Stimulated activated CD8-positive, alpha-beta memory T cell treated with anti-CD3 and anti-CD28 coated beads, Interleukin-4, amount 100 ng/mL, for 4 hours (primary cell): ENCODE measurements at regions not wholly inside any gene's neighbourhood (a gene's known extent, or its start where the extent isn't known, plus 50 kb on each side); places are given as distances from the start of the nearest gene placed in this dataset.

Source experiments
- DNase-seq, 2 donors: peaks; one replicate each; pipeline ENCODE4 v3.0.0-alpha.2; 2020; ENCODE audit warnings: low read depth in 2 of 2, low spot score in 1 of 2

DNA sequence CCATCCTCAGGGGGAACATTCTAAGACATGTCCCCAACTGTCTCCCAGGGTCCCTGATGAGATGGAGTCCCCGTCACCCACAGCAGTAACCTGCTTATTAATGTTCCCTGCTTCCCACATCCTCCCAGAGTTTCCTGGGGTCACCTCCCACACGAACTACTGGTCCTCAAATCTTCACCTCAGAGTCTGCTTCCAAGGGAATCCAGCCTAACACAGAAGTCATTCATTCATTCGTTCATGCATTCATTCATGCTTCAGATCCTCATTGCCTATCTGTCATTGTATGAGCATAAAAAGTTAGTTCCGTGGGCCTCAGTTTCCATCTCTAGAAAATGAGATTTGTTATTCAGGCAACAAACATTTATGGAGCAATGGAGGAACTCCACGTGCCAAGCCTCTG lies 516.2 kb downstream of the SHQ1 start:
- DNase-seq = no peak

DNA sequence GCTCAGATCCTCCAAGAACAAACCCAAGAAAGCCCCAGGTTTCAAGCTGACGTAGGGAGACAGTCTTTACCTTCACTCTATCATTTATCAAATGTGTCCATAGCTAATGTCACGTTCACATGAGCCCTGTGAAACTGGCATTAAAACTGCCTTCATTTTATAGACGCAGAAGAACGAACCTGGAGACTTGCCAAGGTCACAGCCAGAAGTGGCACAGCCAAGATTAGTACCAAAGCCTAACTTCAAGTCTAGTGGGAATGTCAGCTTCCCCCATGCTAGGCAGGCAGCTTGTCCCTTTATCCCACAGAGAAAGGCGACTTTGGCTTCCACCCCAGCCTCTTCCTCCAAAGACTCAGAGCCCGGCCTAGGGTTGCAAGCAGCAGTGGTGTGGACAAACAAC lies 517.2 kb downstream of the SHQ1 start:
- no peak for DNase-seq

DNA sequence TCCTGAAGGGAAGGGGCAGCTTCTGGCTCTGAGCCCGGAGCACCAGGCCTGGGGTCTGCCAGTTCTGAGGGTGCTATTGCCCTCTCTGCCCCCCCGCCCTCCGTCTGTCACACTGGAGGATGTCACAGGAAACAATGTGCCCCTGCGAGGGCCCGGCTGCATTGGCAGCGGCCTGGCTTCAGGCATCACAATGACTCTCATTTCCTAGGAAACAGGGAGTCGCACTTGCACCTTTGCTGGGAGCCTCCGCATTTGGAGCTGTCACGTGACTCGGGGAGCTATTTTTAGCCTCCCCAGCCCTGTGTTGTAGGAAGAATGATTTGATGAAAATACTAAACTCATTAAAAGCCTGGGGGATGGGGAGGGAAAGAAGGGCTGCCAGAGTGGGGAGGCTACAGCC lies 518.9 kb downstream of the SHQ1 start:
- DNase-seq = no peak

DNA sequence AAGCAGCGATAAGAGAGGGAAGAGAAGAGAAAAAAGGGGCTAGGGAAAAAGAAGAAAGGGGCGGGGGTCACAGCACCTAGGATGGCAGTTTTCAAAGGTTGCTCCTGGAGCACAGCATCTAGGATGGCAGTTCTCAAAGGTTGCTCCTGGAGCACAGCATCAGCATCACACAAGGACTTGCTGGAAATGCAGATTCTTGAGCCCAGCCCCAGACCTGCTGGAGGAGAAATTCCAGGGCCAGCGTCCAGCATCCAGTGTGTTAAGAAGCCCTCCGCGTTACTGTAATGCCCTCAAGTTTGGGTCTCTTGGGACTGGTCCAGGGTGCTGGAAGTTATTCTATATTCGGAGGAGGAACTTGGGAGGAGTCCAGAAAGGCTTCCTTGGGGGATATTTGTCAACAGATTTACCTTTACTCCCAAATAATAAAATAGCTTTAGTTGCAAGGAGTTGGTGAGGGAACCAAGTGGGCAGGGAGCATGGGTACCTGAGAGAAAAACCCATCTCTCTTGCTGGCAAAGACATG lies 519.4 kb downstream of the SHQ1 start:
- DNase-seq = no peak

- DNase-seq = no peak
These were observed 521.2 kb downstream of the SHQ1 start for GRCh38 chr3:72327008-72327407.

DNA sequence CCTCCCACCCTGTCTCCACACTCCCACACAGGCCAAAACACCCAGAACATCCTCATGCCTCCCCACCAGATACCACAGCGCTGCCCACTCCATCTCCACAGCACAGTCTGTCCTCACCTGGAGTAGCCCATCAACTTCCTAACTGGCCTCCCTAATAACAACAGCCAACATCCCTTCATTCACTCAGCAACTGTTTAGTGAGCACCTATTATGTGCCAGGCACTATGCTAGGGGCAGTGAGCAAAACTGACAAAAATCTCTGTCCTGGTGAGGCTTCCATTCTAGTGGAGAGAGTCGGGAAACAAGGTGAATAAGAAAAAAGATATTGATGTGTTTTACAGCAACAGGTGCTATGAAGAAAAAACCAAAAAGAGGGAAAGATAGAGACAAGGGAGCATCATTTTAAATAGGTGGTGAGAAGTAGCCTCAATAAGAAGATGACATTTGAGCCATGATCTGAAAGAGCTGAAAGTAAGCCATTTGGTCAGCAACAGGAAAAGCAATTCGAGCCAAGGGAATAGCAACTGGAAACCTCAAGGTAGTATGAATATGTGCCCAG lies 523.9 kb downstream of the SHQ1 start:
- no peak for DNase-seq

GRCh38 chr3:72323773-72324172 lies 524.5 kb downstream of the SHQ1 start:
- DNase-seq = no peak

GRCh38 chr3:72322264-72322976 lies 525.8 kb downstream of the SHQ1 start:
- DNase-seq = no peak

DNA sequence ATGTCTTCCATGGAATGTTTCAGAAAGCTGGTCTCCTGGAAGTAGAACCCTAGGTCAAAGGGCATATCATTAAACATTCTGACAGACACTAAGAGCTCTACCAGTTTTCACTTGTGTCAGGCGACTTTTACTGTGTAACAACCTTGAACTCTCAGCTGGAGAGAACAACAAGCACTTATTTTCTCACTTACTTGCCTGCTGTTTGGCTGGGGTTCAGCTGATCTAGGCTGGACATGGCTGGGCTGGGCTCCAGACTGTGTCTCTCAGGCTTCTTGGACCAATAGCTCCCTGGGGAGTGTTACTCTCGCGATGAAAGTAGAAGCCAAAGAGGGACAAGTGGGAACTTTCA lies 527.3 kb downstream of the SHQ1 start:
- DNase-seq = no peak

DNA sequence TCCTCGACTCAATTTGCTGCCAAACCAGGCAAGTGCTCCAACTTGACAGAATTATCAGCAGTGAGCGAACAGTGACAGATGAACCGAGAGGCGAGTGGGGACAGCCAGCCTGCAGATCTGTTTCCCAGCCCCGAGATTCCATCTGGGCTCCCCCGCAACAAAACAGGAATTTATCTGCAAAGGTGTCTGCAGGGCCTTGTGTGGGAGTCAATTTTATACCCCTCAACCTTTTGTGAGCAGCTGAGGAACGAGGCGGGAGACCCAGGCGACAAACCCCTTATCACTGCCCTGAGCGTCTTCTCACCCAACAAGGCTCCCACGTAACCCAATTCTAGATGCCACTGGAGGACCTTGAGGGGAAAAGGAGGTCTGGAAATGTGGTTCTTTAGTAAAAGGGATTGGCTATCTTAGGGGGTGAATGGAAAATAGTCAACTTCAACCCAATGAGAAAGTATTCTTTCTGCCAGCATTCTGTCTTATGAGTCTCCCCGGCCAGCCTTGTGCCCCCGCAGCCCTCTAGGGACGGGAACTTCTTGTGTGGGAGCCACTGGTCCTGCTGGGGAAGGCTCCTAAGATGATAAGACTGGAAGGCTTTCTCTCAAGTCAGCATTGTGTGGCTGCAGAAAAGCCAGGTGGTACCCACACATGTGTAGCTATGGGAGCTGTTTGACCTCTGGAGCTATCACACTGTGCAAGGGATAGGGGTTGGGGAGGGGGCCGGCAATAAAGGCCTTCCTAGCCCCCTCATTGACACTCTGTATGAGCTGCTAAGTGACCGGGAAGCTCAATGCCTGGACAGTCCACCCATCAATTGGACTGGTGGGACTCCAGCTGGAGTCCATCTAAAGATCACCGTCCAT lies 527.9 kb downstream of the SHQ1 start:
- DNase-seq = no peak

DNA sequence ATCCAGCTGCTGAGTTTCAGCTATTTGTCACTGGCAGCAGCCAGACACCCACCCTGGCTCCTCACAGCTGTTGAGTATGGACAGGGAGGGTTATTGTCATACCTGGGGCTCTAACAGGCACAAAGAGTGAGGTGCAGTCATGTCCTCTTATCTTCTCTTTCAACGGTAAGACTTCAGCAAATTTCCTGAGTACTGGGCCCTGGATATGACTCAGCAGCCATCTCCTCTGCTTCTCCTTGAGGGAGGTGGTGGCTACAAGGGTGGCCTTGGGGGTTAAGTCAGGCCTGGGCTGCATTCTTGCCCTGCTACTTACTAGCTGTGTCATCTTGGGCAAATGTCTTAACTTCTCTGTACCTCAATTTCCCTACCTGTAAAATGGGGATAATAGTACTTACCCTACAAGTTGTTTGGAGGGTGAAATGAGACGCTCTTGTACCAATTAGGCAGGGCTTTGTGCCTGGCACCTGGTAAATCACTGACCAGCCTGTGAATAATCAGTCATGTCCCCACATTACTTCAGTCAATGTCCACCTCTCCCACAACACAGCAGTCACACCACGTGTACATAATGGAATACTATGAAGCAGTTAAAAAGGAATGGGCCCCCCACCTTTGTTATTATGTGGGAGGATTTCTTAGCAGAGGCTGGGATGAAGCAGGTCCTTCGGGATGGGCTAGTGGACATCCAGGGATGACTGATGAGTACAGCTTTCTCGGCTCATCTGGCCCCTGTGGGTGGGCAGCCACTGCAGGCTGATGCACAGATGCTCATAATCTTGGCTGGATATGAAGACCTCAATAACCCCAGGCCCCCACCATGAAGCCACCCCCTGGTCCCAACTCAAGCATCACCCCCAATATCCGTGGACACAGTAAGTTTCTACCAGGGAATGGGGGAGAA lies 528.8 kb downstream of the SHQ1 start:
- no peak for DNase-seq

DNA sequence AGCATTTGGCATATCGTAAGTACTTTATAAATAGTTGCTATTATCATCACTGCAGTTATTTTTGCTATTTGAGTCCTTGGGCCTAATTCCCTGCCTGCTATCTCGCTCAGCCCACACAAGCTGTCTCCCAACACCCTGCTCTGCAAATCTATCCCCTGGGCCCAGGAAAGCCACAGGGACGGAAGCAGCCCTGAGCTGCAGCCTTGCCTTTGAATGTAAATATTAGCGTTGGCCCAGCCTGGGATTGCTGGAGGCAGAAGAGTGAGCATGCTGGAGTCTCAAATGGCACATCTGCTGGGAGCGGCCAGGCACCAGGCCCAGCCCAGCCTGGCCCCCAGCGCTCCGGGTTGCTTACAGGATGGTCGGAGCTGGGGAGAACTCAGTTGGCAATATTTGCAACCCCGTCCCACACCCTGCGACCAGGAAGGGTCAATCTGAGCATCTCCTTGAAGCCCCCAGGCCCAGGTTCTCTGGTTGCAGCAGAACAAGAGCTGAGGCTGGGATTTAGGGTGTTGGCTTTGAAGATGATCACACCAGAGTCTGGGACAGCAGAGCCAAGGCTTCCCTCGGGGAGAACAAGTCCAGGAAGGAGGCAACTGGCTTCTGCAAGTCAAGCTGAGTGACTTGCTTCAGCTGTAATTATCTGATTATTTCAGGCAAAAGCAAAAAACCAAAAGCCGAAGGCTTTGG lies 529.6 kb downstream of the SHQ1 start:
- DNase-seq = no peak

DNA sequence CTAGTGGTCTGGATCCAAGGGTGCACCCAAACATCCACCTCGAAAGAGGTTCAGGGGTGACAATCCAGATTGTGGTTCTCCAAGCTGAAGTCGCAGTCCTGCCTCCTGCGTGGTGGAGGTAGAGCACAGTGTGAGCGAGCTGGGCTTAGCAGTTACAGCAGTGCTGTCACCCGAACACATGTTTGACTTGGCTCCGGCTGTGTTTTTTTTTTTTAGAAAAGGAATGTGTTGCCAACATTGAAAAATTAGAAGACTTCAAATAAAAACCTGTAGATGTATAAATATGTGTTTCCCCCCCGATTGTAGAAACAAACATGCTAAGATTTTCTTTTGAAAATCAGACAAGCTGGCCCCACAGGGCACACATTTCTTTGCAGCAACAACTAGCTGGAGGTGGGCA lies 530.8 kb downstream of the SHQ1 start:
- DNase-seq = no peak

GRCh38 chr3:72316501-72317279 lies 531.6 kb downstream of the SHQ1 start:
- DNase-seq = no peak

- no peak for DNase-seq
These were observed 528.4 kb upstream of the PROK2 start for GRCh38 chr3:72313308-72313707.

DNA sequence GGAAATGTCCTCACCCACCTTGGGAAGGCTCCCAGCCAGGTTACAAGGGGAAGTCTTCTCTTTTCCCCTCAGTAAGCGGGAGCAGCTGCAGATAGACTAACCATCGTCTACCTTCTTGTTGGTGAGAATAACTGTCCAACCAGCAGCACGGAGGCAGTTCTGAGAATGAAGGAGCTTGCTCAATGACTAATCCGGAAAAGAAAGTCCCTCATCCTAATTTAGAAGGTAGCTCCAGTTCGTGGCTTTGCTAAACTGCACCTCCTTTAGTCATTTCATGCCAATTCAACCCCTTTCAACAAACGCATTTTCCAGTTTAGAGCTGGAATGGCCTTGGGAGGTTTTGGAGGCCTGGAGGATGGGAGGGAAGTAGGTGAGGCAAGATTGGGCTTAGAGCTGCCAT lies 527.4 kb upstream of the PROK2 start:
- DNase-seq = no peak

GRCh38 chr3:72311425-72311824 lies 526.5 kb upstream of the PROK2 start:
- DNase-seq = no peak

- no peak for DNase-seq
These were observed 525.8 kb upstream of the PROK2 start for GRCh38 chr3:72310419-72311380.
